ENCODE measurements at regions not wholly inside any gene's neighbourhood (a gene's known extent, or its start where the extent isn't known, plus 50 kb on each side); places are given as distances from the start of the nearest gene placed in this dataset.

DNA sequence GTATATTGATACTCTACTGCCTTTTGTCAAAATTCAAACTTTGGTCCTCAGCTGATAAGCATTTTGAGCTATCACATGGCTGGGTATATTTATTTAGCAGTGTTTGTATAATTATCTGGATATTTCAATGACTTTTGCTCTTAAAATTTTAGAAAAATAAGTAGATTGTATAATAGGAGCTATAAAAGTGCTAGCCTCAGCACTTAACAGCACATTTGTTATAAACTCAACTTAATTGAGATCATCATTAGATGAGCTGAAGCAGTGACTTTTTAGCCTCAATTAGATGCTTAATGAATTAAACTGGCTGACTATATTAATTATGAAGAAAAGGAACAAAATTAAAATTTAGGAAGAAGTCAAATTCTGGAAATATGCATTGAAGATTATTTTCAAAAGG, 429.9 kb downstream of the DYNC2H1 start:
- TF ChIP-seq, protein P1, sequence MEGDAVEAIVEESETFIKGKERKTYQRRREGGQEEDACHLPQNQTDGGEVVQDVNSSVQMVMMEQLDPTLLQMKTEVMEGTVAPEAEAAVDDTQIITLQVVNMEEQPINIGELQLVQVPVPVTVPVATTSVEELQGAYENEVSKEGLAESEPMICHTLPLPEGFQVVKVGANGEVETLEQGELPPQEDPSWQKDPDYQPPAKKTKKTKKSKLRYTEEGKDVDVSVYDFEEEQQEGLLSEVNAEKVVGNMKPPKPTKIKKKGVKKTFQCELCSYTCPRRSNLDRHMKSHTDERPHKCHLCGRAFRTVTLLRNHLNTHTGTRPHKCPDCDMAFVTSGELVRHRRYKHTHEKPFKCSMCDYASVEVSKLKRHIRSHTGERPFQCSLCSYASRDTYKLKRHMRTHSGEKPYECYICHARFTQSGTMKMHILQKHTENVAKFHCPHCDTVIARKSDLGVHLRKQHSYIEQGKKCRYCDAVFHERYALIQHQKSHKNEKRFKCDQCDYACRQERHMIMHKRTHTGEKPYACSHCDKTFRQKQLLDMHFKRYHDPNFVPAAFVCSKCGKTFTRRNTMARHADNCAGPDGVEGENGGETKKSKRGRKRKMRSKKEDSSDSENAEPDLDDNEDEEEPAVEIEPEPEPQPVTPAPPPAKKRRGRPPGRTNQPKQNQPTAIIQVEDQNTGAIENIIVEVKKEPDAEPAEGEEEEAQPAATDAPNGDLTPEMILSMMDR (IDR thresholded peaks at IDR 0.05; ENCODE audit: extremely low read depth, insufficient read depth, missing control alignments), result no peak
- in situ Hi-C loops (cut with MboI; ENCODE audit: low pct_unique_long_range_greater_than_20kb, low sequenced_read_pairs, unreplicated experiment), result no loop called here

DNA sequence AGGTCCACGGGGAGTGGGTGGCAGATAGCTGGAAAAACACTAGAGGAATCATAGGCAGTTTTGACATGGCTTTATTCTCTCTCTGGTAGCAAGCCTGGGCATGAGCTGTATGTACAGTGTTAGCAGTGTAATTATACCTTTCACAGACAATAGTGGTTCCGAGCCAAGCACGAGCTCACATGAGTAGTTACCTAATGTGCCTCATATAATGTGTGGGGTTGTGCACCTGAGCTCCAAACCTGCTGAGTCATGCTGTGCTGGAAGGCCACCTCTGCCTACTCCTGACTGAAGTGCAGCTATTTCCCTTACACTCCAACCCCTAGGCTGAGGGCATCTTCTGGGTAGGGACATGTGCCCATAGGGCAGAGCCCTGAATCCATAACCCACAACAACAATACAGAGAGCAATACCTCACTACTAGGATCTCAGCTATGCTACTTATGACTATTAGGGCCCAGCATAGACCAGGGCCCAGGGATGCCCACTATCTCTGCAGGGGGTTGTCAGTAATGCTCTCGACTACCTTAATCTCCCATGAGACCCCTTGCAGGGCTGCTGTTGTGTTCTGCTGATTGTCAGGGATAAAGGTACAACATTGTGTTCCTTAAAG, 432.1 kb downstream of the DYNC2H1 start:
- no peak for DNase-seq (ENCODE audit: low spot score)
- TF ChIP-seq, protein P1 (IDR thresholded peaks at IDR 0.05; ENCODE audit: extremely low read depth, insufficient read depth, missing control alignments), result no peak

More for the DNA sequence above, 429.9 kb downstream of the DYNC2H1 start:
- no peak for DNase-seq (ENCODE audit: low spot score)

DNA sequence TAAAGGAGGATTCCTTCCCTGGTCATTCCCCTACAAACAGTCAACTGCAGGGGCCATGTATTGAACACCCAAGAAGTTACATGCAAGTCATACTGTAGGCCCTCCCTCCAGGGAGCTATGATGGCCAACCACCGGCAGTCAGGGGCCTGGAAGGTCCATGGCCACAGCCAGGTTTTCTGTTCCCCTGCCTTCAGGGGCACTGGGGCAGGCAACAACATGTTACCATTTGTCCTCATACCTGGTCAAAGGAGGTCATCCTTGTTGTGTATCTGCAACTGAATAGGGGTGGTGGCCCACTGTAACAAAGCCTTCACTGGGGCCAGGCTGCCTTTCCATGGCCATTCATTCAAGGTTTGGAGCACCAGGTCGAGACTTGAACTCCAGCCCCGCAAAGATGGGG, 433.6 kb downstream of the DYNC2H1 start:
- TF ChIP-seq, protein P1 (IDR thresholded peaks at IDR 0.05; ENCODE audit: extremely low read depth, insufficient read depth, missing control alignments), result no peak
- DNase-seq (ENCODE audit: low spot score), result no peak
- in situ Hi-C loops (cut with MboI; ENCODE audit: low pct_unique_long_range_greater_than_20kb, low sequenced_read_pairs, unreplicated experiment), result no loop called here

More for the DNA sequence above, 432.1 kb downstream of the DYNC2H1 start:
- in situ Hi-C loops (cut with MboI; ENCODE audit: low pct_unique_long_range_greater_than_20kb, low sequenced_read_pairs, unreplicated experiment), result no loop called here

DNA sequence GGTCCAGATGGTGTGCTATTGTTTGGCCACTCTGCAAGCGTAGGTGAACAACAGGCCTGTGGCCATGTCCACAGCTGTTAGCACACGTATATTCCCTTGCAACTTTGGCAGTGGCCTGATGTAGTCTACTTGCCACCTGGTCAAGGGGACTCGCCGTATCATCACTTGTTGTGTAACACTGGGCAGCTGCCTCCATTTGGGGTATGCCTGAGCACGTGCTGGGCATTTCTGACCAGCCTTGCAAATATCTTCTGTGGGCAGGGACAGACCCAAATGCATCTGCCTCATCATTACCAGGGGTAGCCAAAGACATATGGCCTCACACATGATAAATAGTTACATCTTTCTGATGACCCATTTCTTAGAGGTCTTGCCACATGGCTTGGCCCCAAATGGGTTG, 434.2 kb downstream of the DYNC2H1 start:
- DNase-seq (ENCODE audit: low spot score), result no peak
- in situ Hi-C loops (cut with MboI; ENCODE audit: low pct_unique_long_range_greater_than_20kb, low sequenced_read_pairs, unreplicated experiment), result no loop called here
- TF ChIP-seq, protein P1 (IDR thresholded peaks at IDR 0.05; ENCODE audit: extremely low read depth, insufficient read depth, missing control alignments), result no peak

DNA sequence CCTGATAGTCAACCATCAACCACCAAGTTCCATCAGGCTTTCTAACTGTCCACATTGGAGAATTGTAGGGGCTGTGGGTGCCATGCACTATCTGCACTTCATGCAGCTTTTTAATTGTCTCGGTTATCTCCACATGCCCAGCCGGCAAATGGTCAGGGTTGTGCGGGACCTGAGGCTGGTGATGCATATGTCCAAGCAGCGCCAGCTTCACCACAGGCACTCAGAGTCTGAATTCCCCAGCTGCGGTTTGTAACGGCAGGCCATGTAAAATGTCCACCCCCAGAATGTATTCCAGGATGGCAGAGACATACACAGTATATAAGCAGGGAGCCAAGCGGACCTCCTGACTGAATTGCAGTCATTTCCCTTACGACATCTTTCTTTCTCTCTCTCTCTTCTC, 435.6 kb downstream of the DYNC2H1 start:
- in situ Hi-C loops (cut with MboI; ENCODE audit: low pct_unique_long_range_greater_than_20kb, low sequenced_read_pairs, unreplicated experiment), result no loop called here
- no peak for DNase-seq (ENCODE audit: low spot score)
- TF ChIP-seq, protein P1 (IDR thresholded peaks at IDR 0.05; ENCODE audit: extremely low read depth, insufficient read depth, missing control alignments), result no peak

DNA sequence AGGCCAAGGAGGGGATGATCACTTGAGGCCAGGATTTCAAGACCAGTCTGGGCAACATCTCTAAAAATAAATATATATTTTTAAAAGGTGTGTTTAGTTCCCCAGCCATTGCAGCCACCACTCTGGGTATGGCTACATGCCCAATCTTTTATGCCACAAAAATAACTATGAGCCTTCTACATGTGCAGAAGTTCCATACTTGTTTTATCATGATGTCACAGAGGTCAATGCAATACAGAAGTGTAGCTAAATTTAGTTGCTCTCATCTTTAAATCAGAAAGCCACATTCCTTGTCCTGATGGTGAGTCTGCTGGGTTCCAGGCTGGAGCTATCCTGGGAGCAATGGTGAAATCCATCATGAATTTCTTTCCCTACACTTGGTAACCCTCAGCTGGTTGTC, 436.3 kb downstream of the DYNC2H1 start:
- TF ChIP-seq, protein P1 (IDR thresholded peaks at IDR 0.05; ENCODE audit: extremely low read depth, insufficient read depth, missing control alignments), result no peak
- in situ Hi-C loops (cut with MboI; ENCODE audit: low pct_unique_long_range_greater_than_20kb, low sequenced_read_pairs, unreplicated experiment), result no loop called here
- no peak for DNase-seq (ENCODE audit: low spot score)
